ENCODE measurements at regions not wholly inside any gene's neighbourhood (a gene's known extent, or its start where the extent isn't known, plus 50 kb on each side); places are given as distances from the start of the nearest gene placed in this dataset.

- Mint-ChIP-seq H3K4me1 (peaks cover 32% of the 10 kb centered on the region), H3K27ac (no peak overlapping the region), H3K36me3 (ENCODE audit: low read depth) (no peaks in the 10 kb centered on the region), H3K27me3 (ENCODE audit: insufficient read depth, low read depth, poor library complexity) (peaks cover 8% of the 10 kb centered on the region), H3K9me3 (no peaks in the 10 kb centered on the region), H3K4me3 (no peak overlapping the region)
- no peaks in the 10 kb centered on the region for H3F3A ChIP-seq (replicated peaks; ENCODE audit: low read depth)
- no peak overlapping the region for H3K4me2 ChIP-seq
- peaks cover 39% of the 10 kb centered on the region for H3K4me1 ChIP-seq (ENCODE audit: insufficient read depth)
- no peak for TF ChIP-seq ZNF114 (CRISPR knock-in tag; IDR thresholded peaks at IDR 0.05)
- TF ChIP-seq STAT1 (IDR thresholded peaks at IDR 0.05; ENCODE audit: unreplicated experiment) = no peak
- TF ChIP-seq, protein P1, sequence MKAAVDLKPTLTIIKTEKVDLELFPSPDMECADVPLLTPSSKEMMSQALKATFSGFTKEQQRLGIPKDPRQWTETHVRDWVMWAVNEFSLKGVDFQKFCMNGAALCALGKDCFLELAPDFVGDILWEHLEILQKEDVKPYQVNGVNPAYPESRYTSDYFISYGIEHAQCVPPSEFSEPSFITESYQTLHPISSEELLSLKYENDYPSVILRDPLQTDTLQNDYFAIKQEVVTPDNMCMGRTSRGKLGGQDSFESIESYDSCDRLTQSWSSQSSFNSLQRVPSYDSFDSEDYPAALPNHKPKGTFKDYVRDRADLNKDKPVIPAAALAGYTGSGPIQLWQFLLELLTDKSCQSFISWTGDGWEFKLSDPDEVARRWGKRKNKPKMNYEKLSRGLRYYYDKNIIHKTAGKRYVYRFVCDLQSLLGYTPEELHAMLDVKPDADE (IDR thresholded peaks at IDR 0.05) = no peak
- TF ChIP-seq CREB1 (CRISPR knock-in tag; IDR thresholded peaks at IDR 0.05; ENCODE audit: low read depth) = no peak
- TF ChIP-seq, protein P2, sequence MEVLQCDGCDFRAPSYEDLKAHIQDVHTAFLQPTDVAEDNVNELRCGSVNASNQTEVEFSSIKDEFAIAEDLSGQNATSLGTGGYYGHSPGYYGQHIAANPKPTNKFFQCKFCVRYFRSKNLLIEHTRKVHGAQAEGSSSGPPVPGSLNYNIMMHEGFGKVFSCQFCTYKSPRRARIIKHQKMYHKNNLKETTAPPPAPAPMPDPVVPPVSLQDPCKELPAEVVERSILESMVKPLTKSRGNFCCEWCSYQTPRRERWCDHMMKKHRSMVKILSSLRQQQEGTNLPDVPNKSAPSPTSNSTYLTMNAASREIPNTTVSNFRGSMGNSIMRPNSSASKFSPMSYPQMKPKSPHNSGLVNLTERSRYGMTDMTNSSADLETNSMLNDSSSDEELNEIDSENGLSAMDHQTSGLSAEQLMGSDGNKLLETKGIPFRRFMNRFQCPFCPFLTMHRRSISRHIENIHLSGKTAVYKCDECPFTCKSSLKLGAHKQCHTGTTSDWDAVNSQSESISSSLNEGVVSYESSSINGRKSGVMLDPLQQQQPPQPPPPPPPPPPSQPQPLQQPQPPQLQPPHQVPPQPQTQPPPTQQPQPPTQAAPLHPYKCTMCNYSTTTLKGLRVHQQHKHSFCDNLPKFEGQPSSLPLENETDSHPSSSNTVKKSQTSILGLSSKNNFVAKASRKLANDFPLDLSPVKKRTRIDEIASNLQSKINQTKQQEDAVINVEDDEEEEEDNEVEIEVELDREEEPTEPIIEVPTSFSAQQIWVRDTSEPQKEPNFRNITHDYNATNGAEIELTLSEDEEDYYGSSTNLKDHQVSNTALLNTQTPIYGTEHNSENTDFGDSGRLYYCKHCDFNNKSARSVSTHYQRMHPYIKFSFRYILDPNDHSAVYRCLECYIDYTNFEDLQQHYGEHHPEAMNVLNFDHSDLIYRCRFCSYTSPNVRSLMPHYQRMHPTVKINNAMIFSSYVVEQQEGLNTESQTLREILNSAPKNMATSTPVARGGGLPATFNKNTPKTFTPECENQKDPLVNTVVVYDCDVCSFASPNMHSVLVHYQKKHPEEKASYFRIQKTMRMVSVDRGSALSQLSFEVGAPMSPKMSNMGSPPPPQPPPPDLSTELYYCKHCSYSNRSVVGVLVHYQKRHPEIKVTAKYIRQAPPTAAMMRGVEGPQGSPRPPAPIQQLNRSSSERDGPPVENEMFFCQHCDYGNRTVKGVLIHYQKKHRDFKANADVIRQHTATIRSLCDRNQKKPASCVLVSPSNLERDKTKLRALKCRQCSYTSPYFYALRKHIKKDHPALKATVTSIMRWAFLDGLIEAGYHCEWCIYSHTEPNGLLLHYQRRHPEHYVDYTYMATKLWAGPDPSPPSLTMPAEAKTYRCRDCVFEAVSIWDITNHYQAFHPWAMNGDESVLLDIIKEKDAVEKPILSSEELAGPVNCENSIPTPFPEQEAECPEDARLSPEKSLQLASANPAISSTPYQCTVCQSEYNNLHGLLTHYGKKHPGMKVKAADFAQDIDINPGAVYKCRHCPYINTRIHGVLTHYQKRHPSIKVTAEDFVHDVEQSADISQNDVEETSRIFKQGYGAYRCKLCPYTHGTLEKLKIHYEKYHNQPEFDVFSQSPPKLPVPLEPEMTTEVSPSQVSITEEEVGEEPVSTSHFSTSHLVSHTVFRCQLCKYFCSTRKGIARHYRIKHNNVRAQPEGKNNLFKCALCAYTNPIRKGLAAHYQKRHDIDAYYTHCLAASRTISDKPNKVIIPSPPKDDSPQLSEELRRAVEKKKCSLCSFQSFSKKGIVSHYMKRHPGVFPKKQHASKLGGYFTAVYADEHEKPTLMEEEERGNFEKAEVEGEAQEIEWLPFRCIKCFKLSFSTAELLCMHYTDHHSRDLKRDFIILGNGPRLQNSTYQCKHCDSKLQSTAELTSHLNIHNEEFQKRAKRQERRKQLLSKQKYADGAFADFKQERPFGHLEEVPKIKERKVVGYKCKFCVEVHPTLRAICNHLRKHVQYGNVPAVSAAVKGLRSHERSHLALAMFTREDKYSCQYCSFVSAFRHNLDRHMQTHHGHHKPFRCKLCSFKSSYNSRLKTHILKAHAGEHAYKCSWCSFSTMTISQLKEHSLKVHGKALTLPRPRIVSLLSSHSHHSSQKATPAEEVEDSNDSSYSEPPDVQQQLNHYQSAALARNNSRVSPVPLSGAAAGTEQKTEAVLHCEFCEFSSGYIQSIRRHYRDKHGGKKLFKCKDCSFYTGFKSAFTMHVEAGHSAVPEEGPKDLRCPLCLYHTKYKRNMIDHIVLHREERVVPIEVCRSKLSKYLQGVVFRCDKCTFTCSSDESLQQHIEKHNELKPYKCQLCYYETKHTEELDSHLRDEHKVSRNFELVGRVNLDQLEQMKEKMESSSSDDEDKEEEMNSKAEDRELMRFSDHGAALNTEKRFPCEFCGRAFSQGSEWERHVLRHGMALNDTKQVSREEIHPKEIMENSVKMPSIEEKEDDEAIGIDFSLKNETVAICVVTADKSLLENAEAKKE (CRISPR knock-in tag; IDR thresholded peaks at IDR 0.05) = no peak
- no peak for TF ChIP-seq EZH2phosphoT487 (IDR thresholded peaks at IDR 0.05; ENCODE audit: unreplicated experiment)
- no peak for TF ChIP-seq JUNB (IDR thresholded peaks at IDR 0.05; ENCODE audit: unreplicated experiment)
- TF ChIP-seq NANOG (IDR thresholded peaks at IDR 0.05; ENCODE audit: borderline replicate concordance) = no peak
- TF ChIP-seq, protein P3, sequence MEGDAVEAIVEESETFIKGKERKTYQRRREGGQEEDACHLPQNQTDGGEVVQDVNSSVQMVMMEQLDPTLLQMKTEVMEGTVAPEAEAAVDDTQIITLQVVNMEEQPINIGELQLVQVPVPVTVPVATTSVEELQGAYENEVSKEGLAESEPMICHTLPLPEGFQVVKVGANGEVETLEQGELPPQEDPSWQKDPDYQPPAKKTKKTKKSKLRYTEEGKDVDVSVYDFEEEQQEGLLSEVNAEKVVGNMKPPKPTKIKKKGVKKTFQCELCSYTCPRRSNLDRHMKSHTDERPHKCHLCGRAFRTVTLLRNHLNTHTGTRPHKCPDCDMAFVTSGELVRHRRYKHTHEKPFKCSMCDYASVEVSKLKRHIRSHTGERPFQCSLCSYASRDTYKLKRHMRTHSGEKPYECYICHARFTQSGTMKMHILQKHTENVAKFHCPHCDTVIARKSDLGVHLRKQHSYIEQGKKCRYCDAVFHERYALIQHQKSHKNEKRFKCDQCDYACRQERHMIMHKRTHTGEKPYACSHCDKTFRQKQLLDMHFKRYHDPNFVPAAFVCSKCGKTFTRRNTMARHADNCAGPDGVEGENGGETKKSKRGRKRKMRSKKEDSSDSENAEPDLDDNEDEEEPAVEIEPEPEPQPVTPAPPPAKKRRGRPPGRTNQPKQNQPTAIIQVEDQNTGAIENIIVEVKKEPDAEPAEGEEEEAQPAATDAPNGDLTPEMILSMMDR (conservative IDR thresholded peaks at IDR 0.05; ENCODE audit: low read depth in 2 of 2) = no peak
- TF ChIP-seq ZNF331 (CRISPR knock-in tag; IDR thresholded peaks at IDR 0.05; ENCODE audit: low read depth) = no peak
- no peak for TF ChIP-seq EZH2 (IDR thresholded peaks at IDR 0.05; ENCODE audit: low read depth, unreplicated experiment)
- TF ChIP-seq, protein P4, sequence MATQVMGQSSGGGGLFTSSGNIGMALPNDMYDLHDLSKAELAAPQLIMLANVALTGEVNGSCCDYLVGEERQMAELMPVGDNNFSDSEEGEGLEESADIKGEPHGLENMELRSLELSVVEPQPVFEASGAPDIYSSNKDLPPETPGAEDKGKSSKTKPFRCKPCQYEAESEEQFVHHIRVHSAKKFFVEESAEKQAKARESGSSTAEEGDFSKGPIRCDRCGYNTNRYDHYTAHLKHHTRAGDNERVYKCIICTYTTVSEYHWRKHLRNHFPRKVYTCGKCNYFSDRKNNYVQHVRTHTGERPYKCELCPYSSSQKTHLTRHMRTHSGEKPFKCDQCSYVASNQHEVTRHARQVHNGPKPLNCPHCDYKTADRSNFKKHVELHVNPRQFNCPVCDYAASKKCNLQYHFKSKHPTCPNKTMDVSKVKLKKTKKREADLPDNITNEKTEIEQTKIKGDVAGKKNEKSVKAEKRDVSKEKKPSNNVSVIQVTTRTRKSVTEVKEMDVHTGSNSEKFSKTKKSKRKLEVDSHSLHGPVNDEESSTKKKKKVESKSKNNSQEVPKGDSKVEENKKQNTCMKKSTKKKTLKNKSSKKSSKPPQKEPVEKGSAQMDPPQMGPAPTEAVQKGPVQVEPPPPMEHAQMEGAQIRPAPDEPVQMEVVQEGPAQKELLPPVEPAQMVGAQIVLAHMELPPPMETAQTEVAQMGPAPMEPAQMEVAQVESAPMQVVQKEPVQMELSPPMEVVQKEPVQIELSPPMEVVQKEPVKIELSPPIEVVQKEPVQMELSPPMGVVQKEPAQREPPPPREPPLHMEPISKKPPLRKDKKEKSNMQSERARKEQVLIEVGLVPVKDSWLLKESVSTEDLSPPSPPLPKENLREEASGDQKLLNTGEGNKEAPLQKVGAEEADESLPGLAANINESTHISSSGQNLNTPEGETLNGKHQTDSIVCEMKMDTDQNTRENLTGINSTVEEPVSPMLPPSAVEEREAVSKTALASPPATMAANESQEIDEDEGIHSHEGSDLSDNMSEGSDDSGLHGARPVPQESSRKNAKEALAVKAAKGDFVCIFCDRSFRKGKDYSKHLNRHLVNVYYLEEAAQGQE (IDR thresholded peaks at IDR 0.05; ENCODE audit: unreplicated experiment) = no peak
- TF ChIP-seq POLR2AphosphoS5 (IDR thresholded peaks at IDR 0.05; ENCODE audit: low read depth) = no peak
- DNase-seq (ENCODE audit: low spot score) (no peak), ATAC-seq (no peak)
- H3K27ac ChIP-seq (ENCODE audit: low read depth) = no peak overlapping the region
- H4K20me1 ChIP-seq (replicated peaks; ENCODE audit: insufficient read depth) = no peaks in the 10 kb centered on the region
- H3K79me2 ChIP-seq (replicated peaks; ENCODE audit: insufficient read depth) = no peaks in the 10 kb centered on the region
- no peak overlapping the region for H3K4me3 ChIP-seq
- no peaks in the 10 kb centered on the region for H3K9me2 ChIP-seq (ENCODE audit: insufficient read depth)
- H3K36me3 ChIP-seq (ENCODE audit: insufficient read depth) = no peaks in the 10 kb centered on the region
- H3K27me3 ChIP-seq (ENCODE audit: insufficient read depth) = peaks cover 32% of the 10 kb centered on the region
- no peak overlapping the region; the same call in 1 of the 2 replicates for H2AFZ ChIP-seq
Observed at GRCh38 chr11:20249796-20250195, 89.5 kb upstream of the DBX1 start.

Measured in GM23338 (cell line).